HCT116 (cell line): ENCODE measurements at regions not wholly inside any gene's neighbourhood (a gene's known extent, or its start where the extent isn't known, plus 50 kb on each side); places are given as distances from the start of the nearest gene placed in this dataset.

Source experiments
- ATAC-seq: fragments of 200-7000 bp; cut with Tn5 transposase; 2 replicates; pipeline ENCODE4 v1.9.1; 2020; ENCODE audit warnings: mild to moderate bottlenecking, moderate library complexity
- BruUV-seq: library from RNA; stranded (reverse); fragments of 400-500 nt; replicated peaks from 2 replicates; lab custom pipeline; 2021; lab: Mats Ljungman, UMichigan
- CTCF ChIA-PET: fragments of 300-600 bp; sonication (Branson Sonifier 250); formaldehyde crosslinking; loops from one replicate; lab custom pipeline; 2021; ENCODE audit warnings: antibody characterized with exemption; lab: Charles Lee
- POLR2A ChIA-PET: fragments of 300-600, 350-600 bp; sonication (Branson Sonifier 250); formaldehyde crosslinking; loops from one replicate; lab custom pipeline; 2021; ENCODE audit warnings: antibody characterized with exemption; lab: Charles Lee
- RAD21 ChIA-PET, 2 experiments: fragments of 300-600 bp; sonication (Branson Sonifier 250); formaldehyde crosslinking; loops; one replicate each; lab custom pipeline; 2023; ENCODE audit warnings: low total read pairs in 2 of 2; ENCODE audit not compliant: uncharacterized antibody in 2 of 2, unreplicated experiment in 2 of 2, low non-redundant PET in 1 of 2; lab: Charles Lee
- DNase-seq: peaks from one replicate; pipeline ENCODE4 v3.0.0-alpha.2; 2010; ENCODE audit warnings: low read depth, low spot score
- H2AFZ ChIP-seq: fragments of 200-600 bp; shearing (Covaris generic), sonication (generic); 2 replicates; pipeline ENCODE4 v1.6.1; 2017; ENCODE audit warnings: low read depth, mixed run types, mixed read lengths, antibody characterized with exemption, low read length; ENCODE audit not compliant: poor library complexity, severe bottlenecking
- H3K27ac ChIP-seq: 2 replicates; pipeline ENCODE4 v1.5.1; 2012; ENCODE audit warnings: low read depth, low read length
- H3K27me3 ChIP-seq: fragments of 200-600 bp; sonication (generic); 2 replicates; pipeline ENCODE4 v1.6.1; 2016; ENCODE audit warnings: mixed run types, low read length, mixed read lengths; ENCODE audit not compliant: insufficient read depth
- H3K36me3 ChIP-seq, 2 experiments: fragments of 200-500 bp in 1 of 2; fragments of 200-600 bp in 1 of 2; sonication (Bioruptor generic) in 1 of 2; sonication (generic) in 1 of 2; 2 replicates each; pipeline versions ENCODE4 v1.5.1 to v1.6.1; 2014 to 2016; ENCODE audit warnings: low read length in 2 of 2, inconsistent platforms in 1 of 2, mixed read lengths in 1 of 2, mixed run types in 1 of 2; ENCODE audit not compliant: insufficient read depth in 2 of 2, control insufficient read depth in 1 of 2
- H3K4me1 ChIP-seq, 2 experiments: fragments of 200-600 bp in 1 of 2; sonication (generic) in 1 of 2; 2 replicates each; pipeline versions ENCODE4 v1.5.1 to v1.6.1; 2012 to 2017; ENCODE audit warnings: low read length in 2 of 2, inconsistent platforms in 1 of 2, mild to moderate bottlenecking in 1 of 2, mixed read lengths in 1 of 2, mixed run types in 1 of 2, moderate library complexity in 1 of 2; ENCODE audit not compliant: insufficient read depth in 2 of 2, control insufficient read depth in 1 of 2
- H3K4me2 ChIP-seq: fragments of 200-600 bp; sonication (generic); 2 replicates; pipeline ENCODE4 v1.6.1; 2017; ENCODE audit warnings: mixed run types, low read length, mixed read lengths
- H3K4me3 ChIP-seq, 2 experiments: fragments of 200-600 bp in 1 of 2; sonication (generic) in 1 of 2; replicated peaks in 1 of 2; 2 replicates each; pipeline ENCODE4 v1.5.1; 2011 to 2016; ENCODE audit warnings: low read length in 2 of 2, control low read depth in 1 of 2, low read depth in 1 of 2, mild to moderate bottlenecking in 1 of 2, mixed read lengths in 1 of 2, mixed run types in 1 of 2
- H3K79me2 ChIP-seq: fragments of 200-600 bp; sonication (generic); 2 replicates; pipeline ENCODE4 v1.6.1; 2017; ENCODE audit warnings: mild to moderate bottlenecking, mixed run types, low read length, moderate library complexity, mixed read lengths; ENCODE audit not compliant: insufficient read depth
- H3K9ac ChIP-seq: fragments of 200-600 bp; sonication (generic); 2 replicates; pipeline ENCODE4 v1.6.1; 2016; ENCODE audit warnings: low read length, mixed read lengths
- H3K9me2 ChIP-seq: fragments of 200-600 bp; sonication (generic), shearing (Covaris generic); 2 replicates; pipeline ENCODE4 v1.6.1; 2017; ENCODE audit warnings: mixed run types, mild to moderate bottlenecking, moderate library complexity; ENCODE audit not compliant: insufficient read depth
- H3K9me3 ChIP-seq, 2 experiments: fragments of 200-500 bp in 1 of 2; fragments of 200-600 bp in 1 of 2; sonication (Bioruptor generic) in 1 of 2; sonication (generic) in 1 of 2; 2 replicates each; pipeline ENCODE4 v1.6.1; 2014 to 2017; ENCODE audit warnings: low read length in 2 of 2, mixed read lengths in 2 of 2, inconsistent platforms in 1 of 2, low read depth in 1 of 2, mild to moderate bottlenecking in 1 of 2, mixed run types in 1 of 2, moderate library complexity in 1 of 2; ENCODE audit not compliant: control insufficient read depth in 1 of 2, insufficient read depth in 1 of 2
- H4K20me1 ChIP-seq: fragments of 200-600 bp; sonication (generic), shearing (Covaris generic); 2 replicates; pipeline ENCODE4 v1.6.1; 2017; ENCODE audit warnings: mixed run types, mild to moderate bottlenecking, moderate library complexity; ENCODE audit not compliant: insufficient read depth
- CBX3 ChIP-seq: IDR thresholded peaks from 2 replicates; pipeline ENCODE4 v1.6.1; 2012; ENCODE audit warnings: low read depth
- ZNF274 ChIP-seq: fragments of 200-500 bp; sonication (Bioruptor generic); IDR thresholded peaks from 2 replicates; pipeline ENCODE4 v1.6.1; 2014; ENCODE audit warnings: mild to moderate bottlenecking, low read depth, low read length, inconsistent platforms
- intact Hi-C: fragments of 100-400 bp; cut with micrococcal nuclease; formaldehyde crosslinking; loops from 2 replicates; pipeline ENCODE4 v1.10.0; 2022
- TF ChIP-seq, protein P1 (sequence below), 3 experiments: fragments of 200-600 bp in 1 of 3; sonication (generic) in 1 of 3; IDR thresholded peaks in 2 of 3; conservative IDR thresholded peaks in 1 of 3; 2 replicates each; pipeline ENCODE4 v1.5.1; 2012 to 2017; ENCODE audit warnings: low read depth in 2 of 3, low read length in 2 of 3, antibody characterized with exemption in 1 of 3, borderline replicate concordance in 1 of 3, control low read depth in 1 of 3, mild to moderate bottlenecking in 1 of 3, mixed read lengths in 1 of 3, mixed run types in 1 of 3, moderate library complexity in 1 of 3; ENCODE audit not compliant: insufficient read depth in 1 of 3
- TF ChIP-seq, protein P2 (sequence below): IDR thresholded peaks from 2 replicates; pipeline ENCODE4 v1.6.1; 2012
- TF ChIP-seq, protein P3 (sequence below): IDR thresholded peaks from 2 replicates; pipeline ENCODE4 v1.6.1; 2011; ENCODE audit warnings: mild to moderate bottlenecking, low read length, moderate library complexity; ENCODE audit not compliant: insufficient replicate concordance; ENCODE audit errors: extremely low read depth

DNA sequence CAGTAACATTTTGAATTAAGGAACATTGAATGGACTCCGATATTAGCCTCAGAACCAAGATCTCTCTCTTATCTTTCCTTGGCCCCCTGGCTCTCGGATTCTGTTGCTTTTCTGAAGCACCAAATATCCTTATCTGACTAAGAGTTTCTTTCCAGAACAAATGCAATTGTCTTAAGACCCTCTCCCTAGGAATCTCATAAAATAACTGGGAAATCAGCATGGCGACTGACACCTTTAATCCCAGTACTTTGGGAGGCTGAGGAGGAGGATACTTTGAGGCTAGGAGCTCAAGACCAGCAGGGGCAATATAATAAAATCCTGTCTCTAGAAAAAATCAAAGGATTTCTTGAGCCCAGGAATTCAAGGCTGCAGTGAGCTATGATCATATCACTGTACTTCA lies 984.5 kb downstream of the HACE1 start:
- H3K27me3 ChIP-seq: no peaks in the 10 kb centered on the region
- H3K4me3 ChIP-seq: no peak overlapping the region
- H4K20me1 ChIP-seq: no peaks in the 10 kb centered on the region
- H3K27ac ChIP-seq: no peak overlapping the region
- H3K4me2 ChIP-seq: no peak overlapping the region
- TF ChIP-seq, protein P1, sequence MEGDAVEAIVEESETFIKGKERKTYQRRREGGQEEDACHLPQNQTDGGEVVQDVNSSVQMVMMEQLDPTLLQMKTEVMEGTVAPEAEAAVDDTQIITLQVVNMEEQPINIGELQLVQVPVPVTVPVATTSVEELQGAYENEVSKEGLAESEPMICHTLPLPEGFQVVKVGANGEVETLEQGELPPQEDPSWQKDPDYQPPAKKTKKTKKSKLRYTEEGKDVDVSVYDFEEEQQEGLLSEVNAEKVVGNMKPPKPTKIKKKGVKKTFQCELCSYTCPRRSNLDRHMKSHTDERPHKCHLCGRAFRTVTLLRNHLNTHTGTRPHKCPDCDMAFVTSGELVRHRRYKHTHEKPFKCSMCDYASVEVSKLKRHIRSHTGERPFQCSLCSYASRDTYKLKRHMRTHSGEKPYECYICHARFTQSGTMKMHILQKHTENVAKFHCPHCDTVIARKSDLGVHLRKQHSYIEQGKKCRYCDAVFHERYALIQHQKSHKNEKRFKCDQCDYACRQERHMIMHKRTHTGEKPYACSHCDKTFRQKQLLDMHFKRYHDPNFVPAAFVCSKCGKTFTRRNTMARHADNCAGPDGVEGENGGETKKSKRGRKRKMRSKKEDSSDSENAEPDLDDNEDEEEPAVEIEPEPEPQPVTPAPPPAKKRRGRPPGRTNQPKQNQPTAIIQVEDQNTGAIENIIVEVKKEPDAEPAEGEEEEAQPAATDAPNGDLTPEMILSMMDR (IDR thresholded peaks at IDR 0.05 in 2 of 3, conservative IDR thresholded peaks at IDR 0.05 in 1 of 3; ENCODE audit: borderline replicate concordance in 1 of 3, insufficient read depth in 1 of 3, low read depth in 2 of 3, low read length in 2 of 3): no peak
- TF ChIP-seq, protein P2, sequence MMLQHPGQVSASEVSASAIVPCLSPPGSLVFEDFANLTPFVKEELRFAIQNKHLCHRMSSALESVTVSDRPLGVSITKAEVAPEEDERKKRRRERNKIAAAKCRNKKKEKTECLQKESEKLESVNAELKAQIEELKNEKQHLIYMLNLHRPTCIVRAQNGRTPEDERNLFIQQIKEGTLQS: no peak
- TF ChIP-seq, protein P3, sequence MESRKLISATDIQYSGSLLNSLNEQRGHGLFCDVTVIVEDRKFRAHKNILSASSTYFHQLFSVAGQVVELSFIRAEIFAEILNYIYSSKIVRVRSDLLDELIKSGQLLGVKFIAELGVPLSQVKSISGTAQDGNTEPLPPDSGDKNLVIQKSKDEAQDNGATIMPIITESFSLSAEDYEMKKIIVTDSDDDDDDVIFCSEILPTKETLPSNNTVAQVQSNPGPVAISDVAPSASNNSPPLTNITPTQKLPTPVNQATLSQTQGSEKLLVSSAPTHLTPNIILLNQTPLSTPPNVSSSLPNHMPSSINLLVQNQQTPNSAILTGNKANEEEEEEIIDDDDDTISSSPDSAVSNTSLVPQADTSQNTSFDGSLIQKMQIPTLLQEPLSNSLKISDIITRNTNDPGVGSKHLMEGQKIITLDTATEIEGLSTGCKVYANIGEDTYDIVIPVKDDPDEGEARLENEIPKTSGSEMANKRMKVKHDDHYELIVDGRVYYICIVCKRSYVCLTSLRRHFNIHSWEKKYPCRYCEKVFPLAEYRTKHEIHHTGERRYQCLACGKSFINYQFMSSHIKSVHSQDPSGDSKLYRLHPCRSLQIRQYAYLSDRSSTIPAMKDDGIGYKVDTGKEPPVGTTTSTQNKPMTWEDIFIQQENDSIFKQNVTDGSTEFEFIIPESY: no peak
- TF ChIP-seq ZNF274 (no peak), CBX3 (no peak)
- ChIA-PET RAD21 (no interaction called here), POLR2A (no interaction called here), CTCF (no interaction called here)
- intact Hi-C loops: no loop called here
- H3K9ac ChIP-seq: no peak overlapping the region
- no peak overlapping the region for H2AFZ ChIP-seq
- no peaks in the 10 kb centered on the region for H3K79me2 ChIP-seq
- no peaks in the 10 kb centered on the region for H3K9me3 ChIP-seq
- ATAC-seq (no peak), DNase-seq (no peak)
- no peaks in the 10 kb centered on the region for H3K36me3 ChIP-seq
- BruUV-seq: no TSS peak
- H3K4me1 ChIP-seq: no peaks in the 10 kb centered on the region
- H3K9me2 ChIP-seq: no peaks in the 10 kb centered on the region
